Occipital lobe (tissue), 1 donor: ENCODE measurements at regions not wholly inside any gene's neighbourhood (a gene's known extent, or its start where the extent isn't known, plus 50 kb on each side); places are given as distances from the start of the nearest gene placed in this dataset.

ENCODE experiments used
- DNase-seq: peaks from one replicate; lab custom pipeline; 2025; lab: John Stamatoyannopoulos, UW

- no peak for DNase-seq
Observed at GRCh38 chr13:33372251-33372919, 86.8 kb upstream of the STARD13 start.

DNA sequence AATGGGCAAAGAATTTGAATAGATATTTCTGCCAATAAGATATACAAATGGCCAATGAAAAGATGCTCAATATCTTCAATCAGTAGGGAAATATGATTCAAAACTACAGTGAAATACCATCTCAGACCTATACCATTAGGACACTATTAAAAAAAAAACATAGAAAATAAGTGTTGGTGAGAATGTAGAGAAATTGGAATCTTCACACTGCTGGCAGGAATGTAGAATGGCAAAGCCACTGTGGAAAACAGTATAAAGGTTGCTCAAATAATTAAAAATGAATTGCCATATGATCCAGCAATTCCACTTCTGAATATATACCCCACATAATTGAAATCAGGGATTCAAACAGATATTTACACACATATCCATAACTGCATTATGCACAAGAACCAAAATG, 88.1 kb upstream of the STARD13 start:
- DNase-seq, result no peak

DNA sequence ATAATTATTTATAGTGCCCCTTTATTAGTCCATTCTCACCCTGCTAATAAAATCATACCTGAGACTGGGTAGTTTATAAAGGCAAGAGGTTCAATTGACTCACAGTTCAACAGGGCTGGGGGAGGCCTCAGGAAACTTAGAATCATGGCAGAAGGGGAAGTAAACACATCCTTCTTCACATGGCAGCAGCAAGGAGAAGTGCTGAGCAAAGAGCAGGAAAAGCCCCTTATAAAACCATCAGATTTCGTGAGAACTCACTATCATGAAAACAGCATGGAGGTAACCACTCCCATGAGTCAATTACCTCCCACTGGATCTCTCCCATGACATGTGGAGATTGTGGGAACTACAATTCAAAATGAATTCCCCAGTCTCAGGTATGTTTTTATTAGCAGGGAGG, 89.9 kb upstream of the STARD13 start:
- no peak for DNase-seq

DNA sequence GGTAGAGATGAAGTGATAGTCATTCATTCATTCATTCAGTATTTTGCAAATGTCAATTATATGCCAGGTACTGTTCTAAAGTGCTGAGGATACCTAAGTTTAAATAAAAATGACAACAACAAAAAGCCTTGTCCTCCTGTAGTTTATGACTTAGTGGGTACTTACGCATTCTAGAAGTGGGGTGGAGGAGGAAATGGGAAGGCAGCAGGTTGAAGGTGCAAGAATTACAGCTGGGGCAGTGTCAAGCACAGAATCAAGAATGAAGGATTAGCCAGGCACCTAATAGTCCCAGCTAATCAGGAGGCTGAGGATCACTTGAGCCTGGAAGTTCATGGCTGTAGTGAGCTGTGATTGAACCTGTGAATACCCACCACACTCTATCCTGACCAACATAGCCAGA, 90.7 kb upstream of the STARD13 start:
- no peak for DNase-seq

- DNase-seq, result no peak
Observed at GRCh38 chr13:33377411-33377810, 91.9 kb upstream of the STARD13 start.

GRCh38 chr13:33377825-33378224, 92.3 kb upstream of the STARD13 start:
- DNase-seq, result no peak

DNA sequence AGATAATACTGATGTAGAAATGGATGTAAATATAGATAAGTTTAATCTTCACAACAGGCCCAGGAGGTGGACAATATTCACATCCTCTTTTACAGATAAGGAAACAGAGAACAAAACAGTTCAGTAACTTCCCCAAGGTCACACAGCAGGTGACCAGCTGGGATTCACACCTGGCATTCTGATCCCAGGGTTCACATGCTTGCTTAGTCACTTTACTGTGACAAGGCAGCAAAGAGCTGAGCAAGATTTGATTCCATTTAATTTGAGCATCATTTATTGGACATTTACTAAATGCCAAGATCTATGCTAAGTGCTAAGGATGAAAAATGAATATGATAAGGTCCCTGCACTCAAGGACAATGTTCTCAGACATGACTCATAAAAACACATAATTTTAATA, 94.1 kb upstream of the STARD13 start:
- no peak for DNase-seq

DNA sequence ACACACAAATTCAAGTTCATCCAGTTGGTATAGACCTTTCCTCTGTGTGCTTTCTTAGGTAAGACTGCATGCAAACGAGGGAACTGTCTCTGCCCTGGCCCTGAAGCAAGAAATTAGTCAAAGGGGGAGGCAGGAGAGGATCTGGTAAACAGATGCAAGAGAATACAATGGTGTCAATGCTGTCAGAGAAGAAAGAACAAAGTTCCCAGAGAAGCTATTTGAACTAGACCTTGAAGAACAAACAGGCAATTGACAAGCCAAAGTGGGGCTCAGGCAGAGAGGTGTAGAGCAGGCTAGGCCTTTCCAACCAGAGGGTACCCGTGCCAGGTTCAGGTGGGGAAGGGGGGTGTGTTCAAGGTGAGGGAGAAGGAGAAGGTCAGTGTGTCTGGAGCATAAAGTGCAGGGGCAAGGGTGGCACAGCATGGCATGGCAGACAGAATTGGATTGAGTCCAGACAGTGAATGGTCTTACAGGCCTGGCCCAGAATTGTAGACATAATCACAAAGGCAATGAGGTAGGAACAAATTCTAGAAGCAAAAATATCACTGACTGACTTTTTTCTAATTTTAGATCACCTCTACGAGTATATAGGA, 95.0 kb upstream of the STARD13 start:
- no peak for DNase-seq

DNA sequence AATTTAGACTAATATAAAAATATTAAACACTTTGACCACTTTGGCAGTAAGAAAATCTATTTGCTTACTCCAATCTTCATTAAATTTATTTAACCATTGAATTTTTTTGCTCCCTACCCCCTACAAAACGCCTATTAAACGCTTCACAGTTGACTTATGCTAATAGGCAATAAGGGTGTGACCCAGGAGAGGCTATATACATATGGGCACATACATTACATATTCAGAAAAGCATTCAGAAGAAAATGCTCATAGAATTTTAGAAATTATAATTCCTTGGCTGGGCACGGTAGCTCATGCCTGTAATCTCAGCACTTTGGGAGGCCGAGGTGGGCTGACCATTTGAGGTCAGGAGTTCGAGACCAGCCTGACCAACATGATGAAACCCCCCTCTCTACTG, 95.6 kb upstream of the STARD13 start:
- DNase-seq, result no peak

- DNase-seq, result no peak
Observed at GRCh38 chr13:33381906-33382305, 96.4 kb upstream of the STARD13 start.

DNA sequence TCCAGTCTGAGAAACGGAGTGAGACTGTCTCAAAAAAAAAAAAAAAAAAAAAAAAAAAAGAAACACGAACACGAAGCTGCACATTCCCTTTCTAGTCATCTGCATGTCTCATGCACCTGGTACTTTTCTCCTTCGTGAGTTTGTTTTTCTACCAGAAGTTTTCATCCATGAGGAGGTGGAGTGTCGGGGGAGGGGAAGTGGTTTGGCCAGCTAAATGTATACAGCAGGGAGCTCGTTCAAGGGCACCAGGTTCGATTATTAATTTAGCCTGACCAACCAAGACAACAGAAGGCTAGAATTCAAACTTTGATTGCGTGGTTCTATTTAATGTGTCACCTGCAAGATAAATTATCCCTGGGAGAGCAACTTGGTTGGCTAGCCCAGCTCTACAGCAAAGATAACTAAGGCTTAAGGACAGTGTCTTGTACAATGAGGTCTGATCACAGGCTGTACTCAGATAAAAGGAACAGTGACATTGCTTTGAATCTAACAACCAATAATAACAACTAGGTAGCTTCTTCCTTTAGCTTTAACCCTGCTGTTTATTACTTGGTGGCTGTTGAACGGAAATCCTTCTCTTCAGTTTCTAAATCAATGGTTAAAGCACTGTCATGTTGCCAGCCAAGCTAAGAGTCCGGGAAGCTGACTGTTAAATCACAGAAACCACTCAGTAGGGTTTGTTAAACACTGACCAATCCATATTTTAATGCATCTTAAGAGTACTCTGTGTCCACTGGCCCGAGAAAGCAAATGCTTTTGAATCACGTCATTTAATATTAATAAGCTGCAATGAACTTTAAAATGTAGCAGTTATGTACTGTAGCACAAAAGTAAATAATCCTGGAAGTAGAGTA, 98.4 kb upstream of the STARD13 start:
- no peak for DNase-seq

GRCh38 chr13:33388286-33388998, 102.9 kb upstream of the STARD13 start:
- DNase-seq, result no peak

GRCh38 chr13:33392794-33393405, 107.3 kb upstream of the STARD13 start:
- no peak for DNase-seq

DNA sequence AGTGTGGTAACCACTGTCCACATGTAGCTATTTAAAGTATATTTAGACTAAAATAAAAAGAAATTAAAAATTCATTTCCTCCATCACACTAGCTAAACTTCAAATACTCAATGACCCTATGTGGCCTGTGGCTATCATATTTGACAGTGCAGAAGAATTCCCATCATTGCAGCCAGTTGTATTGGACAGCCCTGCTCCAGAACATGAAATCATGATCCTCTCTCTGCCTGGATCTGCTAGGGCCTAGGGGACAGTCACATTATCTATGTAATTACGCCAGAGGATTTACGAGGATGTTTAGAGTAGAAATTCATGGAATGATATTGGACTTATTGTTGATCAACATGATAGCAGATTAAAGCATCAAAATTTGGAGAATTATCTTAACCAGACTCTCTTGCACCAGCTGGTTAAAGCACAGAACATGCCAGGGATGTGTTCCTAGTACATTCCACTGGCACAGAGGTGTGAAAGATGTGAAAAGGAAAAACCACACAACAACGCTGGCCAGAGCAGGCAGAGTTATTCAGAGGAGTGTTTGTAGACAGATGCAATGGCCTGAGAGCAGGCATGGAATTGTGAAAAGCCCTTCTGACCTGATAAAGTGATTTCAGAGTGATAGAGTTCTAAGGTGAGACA, 108.9 kb upstream of the STARD13 start:
- DNase-seq, result peak; percentile 38

GRCh38 chr13:33401238-33401637, 115.7 kb upstream of the STARD13 start:
- DNase-seq, result no peak

GRCh38 chr13:33402975-33403374, 117.4 kb upstream of the STARD13 start:
- DNase-seq, result no peak

DNA sequence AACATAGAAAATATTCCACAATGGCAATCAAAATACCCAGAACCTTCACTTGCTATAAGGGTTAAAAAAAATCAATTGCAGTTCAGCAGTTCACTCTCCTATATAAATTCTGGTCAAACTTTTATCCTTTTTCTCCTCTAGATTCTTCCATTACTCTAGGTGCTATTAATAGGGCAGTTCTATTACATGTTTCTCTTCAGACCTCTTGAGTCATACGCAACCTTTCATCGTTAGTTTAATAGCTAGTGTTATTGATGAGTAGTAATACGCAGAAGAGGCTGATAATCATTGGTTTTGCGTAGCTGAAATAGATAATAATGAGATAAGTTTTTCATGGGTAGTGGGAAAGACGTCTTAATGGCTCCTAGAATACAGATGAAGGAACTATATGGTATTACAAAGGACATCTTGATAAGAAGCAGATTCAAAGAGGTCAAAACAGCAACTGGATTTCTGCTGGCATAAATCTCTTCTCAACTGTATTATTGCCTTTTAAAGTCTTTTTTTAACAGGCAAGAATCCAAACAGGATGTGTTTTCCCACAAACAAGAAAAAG, 118.3 kb upstream of the STARD13 start:
- no peak for DNase-seq

- no peak for DNase-seq
Observed at GRCh38 chr13:33405371-33405770, 119.8 kb upstream of the STARD13 start.

DNA sequence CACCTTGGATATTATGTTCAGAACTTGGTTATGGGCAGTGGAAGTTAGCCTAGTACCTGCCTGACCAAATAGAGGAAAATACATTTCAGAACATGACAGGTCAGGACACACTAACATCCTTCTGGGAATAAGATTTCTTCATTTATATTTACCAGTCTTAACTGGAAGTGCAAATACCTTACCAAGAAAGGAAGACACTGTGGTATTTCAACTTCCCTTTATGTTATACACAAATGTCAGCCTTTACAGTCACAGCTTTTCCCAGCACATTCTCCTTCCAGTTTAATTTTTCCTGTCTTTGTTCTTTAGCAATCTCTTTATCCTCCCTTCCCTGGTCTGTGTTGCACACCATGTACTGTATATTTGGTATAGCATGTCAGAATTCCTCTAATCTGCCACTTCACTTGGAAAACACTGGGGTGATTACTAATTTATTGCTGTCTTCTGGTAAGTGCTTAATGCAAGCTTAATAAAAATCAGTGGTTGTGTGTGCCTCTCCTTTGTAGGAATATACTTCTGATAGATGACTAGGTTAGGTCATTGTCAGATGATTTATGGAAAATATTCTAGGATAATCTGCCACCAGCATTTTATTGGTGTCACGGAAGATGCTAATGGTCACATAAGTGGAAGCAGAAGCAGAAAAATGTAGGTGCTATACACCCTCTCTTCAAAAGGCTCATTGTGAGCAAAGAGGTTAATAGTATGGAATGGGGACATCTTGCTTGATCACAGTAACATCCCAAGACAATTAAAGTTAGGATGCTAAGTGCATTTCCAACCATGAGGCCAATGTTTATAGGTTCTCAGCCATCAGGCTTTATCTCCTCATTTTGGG, 124.3 kb upstream of the STARD13 start:
- DNase-seq, result no peak

DNA sequence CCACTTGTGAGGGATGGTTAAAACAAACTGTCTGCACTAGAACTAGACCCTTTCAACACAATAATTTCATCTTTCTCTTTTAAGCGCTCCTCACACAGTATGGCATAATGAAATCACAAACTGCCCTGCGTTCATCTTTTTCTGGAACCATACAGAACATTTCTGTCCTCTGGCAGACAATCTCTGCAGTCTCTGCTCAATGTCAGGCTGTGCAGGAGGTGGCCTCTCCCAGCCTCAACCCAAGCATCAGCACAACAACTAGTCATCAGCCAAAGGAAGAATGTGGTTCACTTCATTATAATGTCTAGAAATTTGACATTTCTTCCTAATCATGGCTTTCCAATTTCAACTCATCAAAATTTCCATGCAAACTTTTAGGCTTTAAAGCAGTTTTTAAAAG, 125.1 kb upstream of the STARD13 start:
- DNase-seq, result no peak
